ENCODE measurements at regions not wholly inside any gene's neighbourhood (a gene's known extent, or its start where the extent isn't known, plus 50 kb on each side); places are given as distances from the start of the nearest gene placed in this dataset.

- no peak for DNase-seq
Observed at GRCh38 chr7:371779-372545, 82.0 kb downstream of the FOXL3 start.

DNA sequence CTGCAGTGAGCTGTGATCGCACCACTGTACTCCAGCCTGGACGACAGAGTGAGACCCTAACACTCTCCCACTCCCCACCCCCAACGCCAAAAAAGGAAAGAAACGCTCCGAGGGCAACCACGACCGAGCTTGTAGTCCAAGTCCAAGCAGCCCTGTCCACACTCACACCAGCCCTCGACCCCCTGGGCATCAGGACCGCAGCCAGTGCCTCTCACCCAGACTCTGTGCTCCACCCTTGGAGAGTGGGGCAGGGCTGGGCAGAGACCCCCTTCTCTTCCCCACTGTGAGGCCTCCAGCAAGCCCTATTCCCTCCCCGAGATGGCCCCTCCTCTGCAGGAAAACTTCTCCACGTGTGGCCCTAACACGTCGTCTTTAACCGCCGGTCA, 82.6 kb downstream of the FOXL3 start:
- no peak for DNase-seq

GRCh38 chr7:372932-373791, 83.2 kb downstream of the FOXL3 start:
- no peak for DNase-seq

GRCh38 chr7:373818-374705, 84.1 kb downstream of the FOXL3 start:
- no peak for DNase-seq

DNA sequence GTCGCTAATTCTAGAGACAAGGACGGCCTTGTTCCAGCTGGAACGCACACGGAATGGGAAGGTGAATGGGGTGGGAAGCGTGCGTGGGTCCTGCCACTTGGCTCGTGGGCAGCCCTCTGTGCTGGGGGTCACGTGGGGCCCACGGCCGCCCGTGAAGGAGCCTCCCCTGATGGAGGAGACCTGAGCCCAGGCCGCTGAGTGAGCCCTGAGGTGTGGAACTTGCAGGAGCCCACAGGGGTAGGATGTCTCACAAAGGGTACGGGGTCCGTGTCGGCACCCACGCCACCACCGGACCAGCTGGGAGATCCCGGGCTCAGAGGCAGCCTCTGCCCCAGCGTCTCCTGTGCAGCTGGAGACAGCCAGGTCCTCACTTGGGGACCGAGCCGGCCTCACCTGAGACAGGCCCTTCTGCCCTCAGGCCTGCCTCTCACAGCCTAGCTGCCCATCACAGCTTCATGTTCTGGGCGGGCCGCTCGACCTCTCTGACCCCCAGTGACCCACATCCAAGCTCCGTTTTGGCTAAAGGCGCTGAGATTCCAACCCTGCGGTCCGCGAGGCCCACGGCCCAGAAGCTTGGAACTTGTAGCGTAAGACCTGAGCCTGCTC, 84.8 kb downstream of the FOXL3 start:
- peak in 1 of 2 experiments; percentile 0 for DNase-seq

- DNase-seq = peak in 1 of 2 experiments; percentile 0
Observed at GRCh38 chr7:375321-375831, 85.4 kb downstream of the FOXL3 start.

DNA sequence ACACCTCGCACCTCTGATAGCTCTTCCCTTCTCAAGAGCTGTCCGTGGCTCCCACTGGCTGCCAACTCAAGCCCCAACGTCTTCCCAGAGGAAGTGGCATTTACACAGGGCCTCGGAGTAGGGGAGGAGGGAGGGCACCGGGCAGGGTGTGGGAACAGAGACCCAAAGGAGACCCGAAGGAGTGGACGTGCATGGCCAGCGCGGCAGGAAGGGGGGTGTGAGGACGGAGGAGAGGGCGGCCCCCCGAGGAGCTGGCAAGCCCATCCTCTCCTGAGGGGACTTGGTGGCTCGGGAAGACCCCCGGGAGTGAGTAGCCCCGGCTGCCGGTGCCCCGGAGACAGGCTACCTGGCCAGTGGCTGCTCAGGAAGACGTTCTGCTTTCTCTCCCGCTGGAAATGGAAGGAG, 85.9 kb downstream of the FOXL3 start:
- DNase-seq = no peak

- no peak for DNase-seq
Observed at GRCh38 chr7:376306-377079, 86.5 kb downstream of the FOXL3 start.

DNA sequence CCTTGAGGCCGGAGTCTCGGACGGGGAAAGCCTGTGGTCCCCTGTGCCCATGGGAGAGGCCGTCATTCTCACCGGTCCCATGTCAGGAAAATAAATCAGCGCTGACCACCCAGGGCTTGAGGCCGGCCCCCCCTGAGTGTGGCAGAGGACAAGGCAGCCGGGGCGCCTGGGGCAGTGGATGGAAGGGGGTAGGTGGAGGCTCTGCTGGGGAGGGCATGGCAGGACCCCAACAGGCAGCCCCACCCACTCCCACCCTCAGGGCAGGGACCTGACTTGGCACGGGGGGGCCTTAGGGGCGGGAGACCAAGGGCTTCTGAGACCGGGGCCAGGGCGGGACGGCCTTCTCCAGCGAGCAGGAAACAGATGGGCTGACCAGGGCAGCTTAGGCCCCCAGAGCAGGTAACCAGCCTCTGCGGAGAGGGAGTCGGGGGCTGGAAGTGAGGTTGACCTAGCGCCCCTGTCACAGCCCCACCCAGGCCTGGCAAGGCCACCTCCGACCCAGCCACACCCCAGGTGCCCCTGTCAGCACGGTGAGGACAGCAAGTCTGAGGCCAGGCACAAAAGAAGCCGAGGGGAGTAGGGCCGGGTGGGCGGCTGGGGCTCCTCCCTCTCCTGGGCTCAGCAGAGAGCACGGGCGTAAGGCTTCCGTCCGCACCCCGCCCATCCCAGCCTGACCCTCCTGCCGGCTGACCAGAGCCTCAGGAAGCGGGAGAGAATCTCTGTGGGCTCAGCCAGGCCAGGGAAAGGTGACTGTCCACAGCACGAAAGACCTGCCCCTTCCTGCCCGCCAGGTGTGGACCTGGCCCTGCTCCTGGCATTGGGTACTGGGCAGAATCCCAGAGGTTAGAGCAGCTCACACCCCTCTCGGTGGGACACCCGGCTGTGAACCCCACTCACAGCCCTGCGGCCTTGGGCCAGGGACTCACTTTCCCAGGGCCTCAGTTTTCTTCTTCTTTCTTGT, 87.4 kb downstream of the FOXL3 start:
- DNase-seq = no peak

DNA sequence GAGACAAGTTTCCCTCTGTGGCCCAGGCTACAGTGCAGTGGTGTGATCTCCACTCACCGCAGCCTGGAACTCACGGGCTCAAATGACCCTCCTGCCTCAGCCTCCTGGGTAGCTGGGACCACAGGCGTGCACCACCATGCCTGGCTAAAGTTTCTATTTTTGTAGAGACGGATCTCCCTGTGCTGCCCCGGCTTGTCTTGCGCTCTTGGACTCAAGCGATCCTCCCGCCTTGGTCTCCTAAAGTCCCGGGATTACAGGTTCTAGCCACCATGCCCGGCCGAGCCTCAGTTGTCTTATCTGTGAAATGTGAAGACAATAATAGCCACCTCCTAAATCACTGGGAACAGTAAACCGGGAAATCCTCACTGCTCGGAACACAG, 88.1 kb downstream of the FOXL3 start:
- no peak for DNase-seq

DNA sequence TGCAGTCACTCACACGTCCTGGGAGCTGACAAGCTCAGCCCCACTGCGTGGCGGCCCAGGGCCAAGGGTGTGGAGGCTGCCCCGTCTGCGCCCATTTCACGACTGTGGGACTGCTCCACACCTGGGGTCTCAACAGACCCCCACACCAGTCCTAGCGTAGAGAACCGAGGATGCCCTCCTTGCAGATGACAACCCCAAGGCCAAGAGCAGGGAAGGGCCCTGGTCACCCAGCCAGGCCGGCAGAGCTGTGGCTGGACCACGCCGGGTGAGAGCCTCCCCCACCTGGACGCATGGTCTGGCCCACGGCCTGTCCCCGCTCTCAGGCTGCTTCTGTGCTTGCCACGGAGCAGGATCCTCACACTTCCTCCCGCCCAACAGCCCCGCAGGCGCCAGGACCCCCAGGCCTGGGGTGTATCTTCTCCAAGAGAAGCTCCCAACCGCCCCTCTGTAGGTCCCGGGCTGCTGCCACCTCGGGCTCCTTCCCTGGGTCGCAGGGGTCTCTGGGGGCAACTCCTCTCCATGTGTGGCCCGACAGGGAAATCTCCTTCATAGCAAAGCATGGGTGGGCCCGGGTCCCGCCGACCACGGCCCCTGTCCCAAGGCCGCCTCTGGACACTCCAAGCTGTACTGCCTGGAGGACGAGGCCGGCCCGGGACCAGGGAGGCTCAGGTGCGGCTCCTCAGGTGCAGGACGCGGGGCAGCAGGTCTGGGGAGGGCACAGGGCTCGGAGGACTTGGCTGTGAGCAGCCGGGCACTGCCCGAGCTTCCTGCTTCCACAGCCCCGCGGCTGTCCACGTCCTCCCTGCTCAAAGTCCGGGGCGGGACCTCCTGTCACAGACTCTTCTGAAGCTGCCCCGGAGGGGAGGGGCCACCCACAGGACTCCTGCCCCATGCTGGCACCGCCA, 88.8 kb downstream of the FOXL3 start:
- DNase-seq = no peak

DNA sequence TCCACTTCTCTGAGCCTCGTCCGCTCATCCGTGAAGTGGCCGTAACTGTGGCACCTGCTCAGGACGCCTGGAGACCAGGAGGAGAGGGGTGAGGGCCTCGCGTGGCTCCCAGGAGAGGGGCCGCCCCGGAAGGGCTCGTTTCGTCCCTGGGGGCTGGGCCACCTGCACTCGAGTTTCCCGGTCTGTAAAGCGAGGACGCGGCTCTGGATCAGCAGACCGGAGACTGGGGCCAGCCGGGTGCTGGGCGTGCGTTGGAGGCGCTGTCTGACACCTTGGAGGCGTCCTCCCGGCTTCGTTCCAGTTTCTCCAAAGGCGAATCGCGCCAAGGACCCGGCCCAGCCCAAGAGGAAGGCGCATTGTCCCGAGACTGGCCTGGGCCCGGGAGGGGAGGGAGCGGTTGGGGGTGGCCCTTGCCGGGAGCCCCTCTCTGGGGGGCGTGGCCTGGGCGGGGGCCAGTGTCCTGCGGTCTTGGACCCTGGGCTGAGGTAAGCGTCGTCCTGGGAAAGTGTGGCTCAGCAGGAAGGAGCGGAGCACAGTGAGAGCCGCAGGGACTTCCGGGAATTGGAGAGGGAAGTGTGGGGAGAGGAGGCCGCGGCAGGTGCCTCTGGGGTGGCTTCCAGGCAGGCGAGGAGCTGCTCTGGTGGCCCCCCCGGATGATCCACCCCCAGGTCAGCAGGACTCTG, 89.6 kb downstream of the FOXL3 start:
- DNase-seq = no peak

DNA sequence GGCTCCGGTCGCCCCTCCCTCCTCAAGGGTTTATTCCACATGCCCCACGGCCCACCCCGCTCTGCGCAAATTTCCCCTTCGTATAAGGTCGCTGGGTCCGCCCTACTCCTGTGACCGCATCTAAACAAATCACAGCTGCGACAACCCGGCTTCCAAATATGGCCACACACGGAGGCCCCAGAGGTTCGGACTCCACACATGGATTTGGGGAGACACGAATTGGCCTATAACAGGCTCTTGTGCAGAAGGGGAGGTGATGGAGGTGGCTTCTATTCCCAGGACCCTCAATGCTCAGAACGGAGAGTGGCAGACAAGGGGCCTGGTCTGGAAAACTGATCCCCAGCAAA, 90.1 kb downstream of the FOXL3 start:
- DNase-seq = peak in 1 of 2 experiments; percentile 36

- DNase-seq = no peak
Observed at GRCh38 chr7:380711-381210, 90.8 kb downstream of the FOXL3 start.

GRCh38 chr7:381211-382042, 91.5 kb downstream of the FOXL3 start:
- DNase-seq = peak; percentile 46 to 75

DNA sequence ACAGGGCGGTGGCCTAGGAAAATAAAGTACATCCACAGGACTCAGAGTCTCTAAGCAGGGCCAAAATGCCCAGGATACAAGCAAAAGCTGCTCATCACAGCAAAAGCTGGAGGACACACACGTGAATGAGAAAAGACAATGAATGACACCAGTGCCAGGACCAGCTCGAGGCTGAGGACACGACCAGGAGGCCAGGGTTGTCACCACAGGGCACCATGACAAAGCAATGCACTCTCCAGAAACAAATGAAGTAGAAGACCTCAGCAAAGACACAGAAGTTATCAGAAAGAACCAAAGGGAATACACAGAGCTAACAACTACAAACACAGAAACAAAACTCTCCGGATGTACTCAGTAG, 92.1 kb downstream of the FOXL3 start:
- DNase-seq = no peak

- DNase-seq = no peak
Observed at GRCh38 chr7:386385-386784, 96.4 kb downstream of the FOXL3 start.

Measured in stimulated activated CD4-positive, alpha-beta T cell treated with anti-CD3 and anti-CD28 coated beads, Interleukin-4, amount 100 ng/mL, for 4 hours (primary cell).